GM18867 (cell line): ENCODE measurements at regions not wholly inside any gene's neighbourhood (a gene's known extent, or its start where the extent isn't known, plus 50 kb on each side); places are given as distances from the start of the nearest gene placed in this dataset.

Source experiments
- ATAC-seq: cut with Tn5 transposase; IDR thresholded peaks from one replicate; pipeline ENCODE4 v1.9.1; 2021; ENCODE audit warnings: mild to moderate bottlenecking, moderate library complexity; ENCODE audit not compliant: unreplicated experiment

DNA sequence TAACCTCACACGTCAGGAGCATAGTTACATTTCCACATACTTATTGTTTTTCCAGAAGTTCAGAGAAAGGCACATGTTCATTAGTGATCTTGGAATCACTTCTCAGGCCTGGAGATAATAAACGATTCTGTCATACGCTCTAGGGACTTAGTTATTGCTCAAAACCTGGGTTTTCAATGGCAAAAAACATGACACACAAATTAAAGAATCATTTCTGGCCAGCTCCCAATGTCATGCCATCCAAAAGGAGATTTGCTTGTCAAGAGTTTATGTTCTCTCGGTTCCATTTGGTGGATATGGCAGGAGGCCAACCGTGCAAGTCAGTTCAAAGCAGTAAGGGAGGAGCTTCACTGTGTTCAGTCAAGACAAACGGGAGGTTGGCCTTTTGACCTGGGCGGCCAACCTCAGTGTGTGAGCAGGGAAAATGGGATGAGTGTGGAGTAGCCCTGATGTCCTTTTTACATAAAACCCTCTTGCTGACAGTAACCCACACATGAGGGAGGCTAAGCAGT, 123.4 kb downstream of the NXNL2 start:
- ATAC-seq: no peak

DNA sequence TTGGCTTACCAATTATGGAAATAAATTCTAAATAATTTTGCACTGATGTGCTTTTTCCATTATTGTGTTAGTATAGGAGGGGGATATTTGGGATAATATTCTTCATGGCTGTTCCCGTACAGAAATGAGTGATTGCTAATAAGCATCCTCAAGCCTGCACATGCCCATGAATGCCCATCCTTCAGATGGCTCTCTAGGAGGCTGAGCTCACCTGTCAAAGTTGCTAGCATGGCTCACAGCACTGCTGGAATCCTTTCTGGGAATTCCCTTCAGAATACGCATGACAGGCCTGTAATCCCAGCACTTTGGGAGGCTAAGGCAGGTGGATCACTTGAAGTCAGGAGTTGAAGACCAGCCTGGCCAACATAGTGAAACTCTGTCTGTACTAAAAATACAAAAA, 124.1 kb downstream of the NXNL2 start:
- ATAC-seq: no peak

DNA sequence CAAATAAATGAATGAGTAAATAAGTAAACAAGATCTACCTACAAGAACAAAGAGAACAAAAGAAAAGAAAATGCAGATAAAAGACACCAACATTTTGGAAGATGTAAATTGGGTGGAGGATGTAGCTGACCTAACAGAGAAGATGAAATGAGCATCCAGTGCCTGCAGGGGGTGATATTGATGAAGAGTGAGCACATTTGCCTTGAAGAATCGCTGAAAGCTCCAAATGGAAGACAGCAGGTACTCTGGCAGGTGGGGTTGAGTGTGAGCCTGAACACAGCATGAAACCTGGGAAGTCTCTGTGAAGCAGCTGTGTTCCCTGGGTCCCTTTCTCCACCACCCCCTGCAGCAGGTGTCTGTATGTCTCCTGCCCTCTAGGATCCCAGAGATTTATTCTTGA, 125.6 kb downstream of the NXNL2 start:
- ATAC-seq: no peak

DNA sequence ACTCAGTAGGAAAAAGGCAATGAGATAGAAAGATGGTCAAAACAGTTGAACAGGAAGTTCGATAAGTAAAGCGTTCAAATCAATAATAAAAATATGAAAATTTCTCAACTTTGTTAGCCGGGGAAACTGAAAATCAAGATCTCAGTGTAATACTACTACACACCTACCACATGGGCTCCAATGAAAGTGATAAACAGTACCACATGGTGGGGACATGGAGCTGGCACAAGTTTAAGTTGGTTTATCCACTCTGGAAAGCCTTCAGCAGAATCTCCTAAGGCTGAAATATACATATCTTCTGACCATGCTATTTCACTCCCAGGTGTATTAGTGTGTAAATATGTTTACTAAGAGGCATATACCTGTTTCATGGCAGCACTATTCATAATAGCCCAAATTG, 126.8 kb downstream of the NXNL2 start:
- no peak for ATAC-seq

DNA sequence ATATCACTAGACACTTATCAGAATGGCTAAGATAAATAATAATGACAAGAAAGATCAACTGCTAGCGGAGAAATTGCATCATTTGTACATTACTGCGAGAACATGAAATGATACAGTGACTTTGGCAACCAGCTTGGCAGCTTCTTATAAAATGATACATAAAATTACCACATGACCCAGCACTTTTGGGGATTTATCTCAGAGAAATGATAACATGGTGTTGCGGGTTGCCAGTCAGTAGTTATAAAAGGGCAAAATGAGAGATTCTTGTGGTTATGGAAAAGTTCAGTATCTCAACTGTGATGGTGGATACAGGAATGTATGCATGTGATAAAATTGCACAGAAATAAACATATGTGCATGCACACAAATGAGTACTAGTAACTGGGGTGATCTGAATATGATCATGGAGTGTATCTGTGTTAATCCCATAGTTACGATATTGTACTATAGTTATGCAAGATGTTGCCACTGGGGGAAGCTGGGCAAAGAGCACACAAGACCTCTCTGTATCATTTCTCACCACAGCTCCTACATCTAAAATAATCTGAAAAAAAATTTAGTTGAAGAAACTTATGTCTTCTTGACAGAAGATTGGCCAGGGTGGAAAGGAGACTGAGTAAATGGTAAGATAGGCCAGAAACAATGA, 128.9 kb downstream of the NXNL2 start:
- no peak for ATAC-seq

DNA sequence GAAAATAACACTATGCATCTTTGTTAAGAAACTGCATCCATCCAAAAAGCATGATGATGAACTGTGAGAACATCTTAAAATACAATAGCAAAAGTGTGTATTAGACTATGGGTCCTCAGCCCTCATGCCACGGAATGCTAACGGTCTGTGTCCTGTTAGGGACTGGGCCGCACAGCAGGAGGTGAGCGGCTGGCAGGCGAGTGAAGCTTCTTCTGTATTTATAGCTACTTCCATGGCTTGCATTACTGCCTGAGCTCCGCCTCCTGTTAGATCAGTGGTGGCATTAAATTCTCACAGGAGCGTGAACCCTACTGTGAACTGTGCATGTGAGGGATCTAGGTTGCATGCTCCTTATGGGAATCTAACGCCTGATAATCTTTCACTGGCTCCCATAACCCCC, 129.8 kb downstream of the NXNL2 start:
- ATAC-seq: no peak

DNA sequence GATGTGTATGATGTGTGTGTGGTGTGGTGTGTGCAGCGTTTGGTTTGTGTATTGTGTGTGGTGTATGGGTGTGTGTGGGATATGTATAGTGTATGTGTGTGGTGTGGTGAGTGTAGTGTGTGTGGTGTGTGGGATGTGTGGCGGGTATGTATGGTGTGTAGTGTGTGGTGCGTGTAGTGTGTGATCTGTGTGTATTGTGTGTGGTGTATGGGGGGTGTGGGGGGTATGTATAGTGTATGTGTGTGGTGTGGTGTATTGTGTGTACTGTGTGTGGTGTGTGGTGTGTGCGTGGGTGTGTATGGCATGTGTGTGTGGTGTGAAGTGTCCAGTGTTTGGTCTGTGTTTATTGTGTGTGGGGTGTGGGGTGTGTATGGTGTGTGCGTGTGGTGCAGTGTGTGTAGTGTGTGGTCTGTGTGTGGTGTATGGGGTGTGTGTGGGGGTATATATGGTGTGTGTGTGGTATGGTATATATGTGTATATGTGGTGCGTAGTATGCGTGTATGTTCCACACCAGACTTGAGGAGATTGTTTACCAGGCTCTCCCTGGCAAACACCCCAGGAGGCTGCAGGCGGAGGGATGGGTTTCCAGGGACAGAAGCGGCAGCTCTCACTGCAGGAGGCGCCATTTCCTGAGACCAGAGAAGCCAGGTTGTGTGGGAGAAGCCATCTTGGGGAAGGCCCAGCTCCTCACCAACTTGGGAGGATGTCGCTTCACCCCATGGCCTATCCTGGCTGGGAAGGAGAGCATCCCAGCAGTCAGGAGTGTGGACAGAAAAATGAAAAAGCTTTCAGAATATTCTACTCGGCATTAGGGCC, 138.1 kb downstream of the NXNL2 start:
- ATAC-seq: no peak

DNA sequence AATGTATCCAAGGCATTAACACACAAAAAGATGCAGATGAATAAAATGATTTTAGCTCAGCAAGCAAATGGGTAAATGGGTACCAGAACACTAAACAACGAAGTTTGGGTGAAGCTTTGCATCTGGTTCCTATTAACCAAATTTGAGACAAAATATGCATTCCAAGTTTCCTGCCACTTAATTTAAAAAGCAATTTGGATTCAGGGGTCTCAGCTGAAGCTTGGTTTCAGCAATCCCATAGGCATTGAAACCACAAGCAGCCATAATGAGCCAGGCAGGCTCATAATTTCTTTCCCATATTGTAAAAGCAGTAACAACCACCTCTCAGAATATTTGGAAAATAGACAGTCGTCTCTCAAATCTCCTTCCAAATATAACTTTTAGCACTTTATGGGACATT, 138.9 kb downstream of the NXNL2 start:
- ATAC-seq: no peak

DNA sequence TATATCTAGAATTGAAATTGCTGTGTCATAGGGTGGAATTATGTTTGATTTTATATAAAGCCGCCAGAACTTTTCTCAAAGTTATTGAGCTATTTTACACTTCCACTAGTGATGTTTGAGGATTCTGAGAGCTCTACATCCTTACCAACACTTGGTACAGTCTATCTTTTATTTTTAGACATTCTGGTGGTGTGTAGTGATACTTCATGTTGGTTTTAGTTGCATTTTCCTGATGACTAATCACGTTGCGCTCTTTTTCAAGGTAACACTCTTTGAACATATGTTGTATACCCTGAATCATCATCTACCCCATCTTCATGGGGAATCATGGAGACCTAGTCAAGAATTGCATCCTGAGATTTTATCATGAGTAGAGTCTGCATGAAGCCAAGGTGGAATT, 141.7 kb downstream of the NXNL2 start:
- ATAC-seq: no peak

DNA sequence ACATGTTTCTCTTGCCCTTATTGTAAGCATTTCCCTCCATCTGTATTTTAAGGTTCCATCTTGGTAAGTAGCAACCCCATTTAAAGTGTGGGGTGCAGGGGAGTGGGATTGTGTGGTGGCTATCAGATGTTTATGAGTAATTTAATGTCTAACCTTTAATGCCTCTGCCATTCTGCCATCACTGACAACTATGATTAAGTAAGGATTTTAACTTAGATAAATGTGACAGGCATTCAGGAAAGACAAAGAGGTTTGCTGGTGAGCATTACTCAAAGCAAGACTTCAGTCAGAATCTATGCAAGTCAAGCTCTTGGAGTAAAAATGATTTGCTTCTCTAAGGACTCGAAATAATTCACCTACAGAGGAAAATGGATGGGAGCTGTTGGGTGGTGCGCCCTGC, 143.0 kb downstream of the NXNL2 start:
- ATAC-seq: no peak

DNA sequence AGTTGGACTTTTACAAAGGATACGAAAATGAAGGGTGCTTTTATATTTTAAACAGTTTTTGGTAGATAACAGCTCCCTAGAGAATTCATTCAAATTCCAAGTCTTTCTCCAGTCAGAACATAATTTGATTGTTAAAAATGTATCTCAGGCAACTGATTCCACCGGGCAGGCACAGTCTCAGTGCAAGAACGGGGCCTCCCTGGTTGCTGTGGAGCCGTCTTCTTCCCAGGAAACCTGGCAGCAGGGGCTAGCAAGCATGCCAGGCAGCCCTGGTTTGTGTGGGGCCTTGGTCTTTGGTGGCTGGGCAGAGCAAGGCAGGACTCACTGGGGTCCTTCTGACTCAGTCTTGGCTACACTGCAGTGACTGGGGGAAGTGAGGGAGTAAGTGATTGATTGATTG, 143.5 kb downstream of the NXNL2 start:
- ATAC-seq: no peak

DNA sequence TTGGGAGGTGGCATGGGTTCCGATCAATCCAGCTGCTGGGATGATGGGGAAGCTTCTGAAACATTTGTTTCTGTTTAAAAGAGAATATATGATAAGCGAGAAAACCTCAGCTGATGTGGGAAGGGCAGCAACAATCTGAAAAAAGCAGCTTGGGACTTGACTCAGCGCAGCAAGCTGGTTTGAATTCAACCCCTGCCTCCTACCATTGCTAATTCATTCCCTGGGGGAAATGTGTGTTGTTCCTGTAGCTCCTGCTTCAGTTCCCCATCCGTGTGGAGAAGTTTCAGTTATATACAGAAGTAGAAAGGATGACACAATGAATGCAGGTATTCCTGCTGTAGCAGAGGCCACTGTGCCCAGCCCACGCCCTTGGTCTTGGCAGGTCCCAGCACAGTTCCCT, 145.1 kb downstream of the NXNL2 start:
- no peak for ATAC-seq

DNA sequence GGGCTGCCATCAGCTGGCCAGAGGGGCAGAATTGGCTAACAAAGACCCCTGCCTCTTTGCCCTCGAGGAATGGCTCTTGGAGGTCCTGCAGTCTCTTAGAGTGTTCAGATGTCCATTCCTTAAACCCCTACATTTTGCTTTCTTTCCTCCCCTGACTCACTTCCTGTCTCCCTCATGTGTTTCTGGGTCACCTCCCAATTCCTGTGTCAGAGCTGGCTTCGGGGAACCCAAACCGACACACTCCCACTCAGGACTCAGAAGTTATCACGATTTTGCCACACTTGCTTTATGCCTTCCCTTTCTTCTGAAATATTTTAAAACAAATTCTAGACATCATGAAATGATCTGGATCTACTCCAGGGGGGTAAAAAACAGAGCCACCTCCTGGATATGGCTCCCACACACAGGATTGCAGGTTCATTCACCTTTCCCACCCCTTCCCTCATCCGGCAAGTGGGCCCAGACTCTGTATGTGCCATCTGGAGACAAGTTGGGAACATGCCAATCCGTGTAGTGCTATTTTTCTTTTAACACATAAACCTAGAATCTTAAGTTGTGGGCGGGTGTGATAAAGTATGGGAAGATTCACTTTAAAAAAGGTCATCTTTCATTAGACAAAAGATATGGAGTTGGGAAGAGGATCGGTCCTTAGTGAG, 145.7 kb downstream of the NXNL2 start:
- ATAC-seq: no peak

DNA sequence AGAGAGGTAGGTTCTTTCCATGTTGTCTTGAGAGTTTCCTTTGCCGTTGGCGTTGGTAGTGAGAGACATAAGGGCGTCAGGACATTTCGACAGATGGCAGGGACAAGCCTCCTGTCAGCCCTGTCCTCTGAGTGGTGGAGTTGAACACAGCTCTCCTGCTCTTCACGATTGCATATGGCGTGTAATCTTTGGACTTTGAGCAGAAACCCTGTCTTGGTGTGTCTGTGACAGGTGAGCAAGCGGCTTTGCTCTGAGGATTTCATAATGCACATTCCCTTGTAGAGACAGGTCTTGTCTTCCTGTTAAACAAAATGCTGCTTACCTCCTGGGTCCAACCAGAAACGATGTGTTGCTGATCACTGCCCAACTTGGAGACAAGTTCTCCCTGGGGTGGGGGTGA, 146.5 kb downstream of the NXNL2 start:
- no peak for ATAC-seq

DNA sequence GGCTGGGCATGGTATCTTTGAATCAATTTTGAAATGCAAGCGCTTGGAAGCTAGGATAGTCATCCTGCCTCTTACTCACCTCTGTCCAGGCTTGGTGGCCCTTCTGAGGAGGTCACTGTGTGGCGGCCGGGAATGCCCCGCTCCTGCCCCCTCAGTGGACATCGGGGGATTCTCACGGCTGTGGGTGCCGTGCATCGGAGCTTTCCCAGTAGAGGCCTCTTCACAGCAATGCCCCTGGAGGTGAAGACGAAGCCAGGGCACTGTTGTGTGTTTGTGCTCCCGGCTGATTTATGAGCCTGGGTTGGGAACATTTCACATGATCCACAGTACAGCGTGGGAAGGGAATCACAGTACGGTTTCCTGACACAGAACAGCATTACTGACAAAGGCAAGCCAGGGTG, 147.5 kb downstream of the NXNL2 start:
- no peak for ATAC-seq

DNA sequence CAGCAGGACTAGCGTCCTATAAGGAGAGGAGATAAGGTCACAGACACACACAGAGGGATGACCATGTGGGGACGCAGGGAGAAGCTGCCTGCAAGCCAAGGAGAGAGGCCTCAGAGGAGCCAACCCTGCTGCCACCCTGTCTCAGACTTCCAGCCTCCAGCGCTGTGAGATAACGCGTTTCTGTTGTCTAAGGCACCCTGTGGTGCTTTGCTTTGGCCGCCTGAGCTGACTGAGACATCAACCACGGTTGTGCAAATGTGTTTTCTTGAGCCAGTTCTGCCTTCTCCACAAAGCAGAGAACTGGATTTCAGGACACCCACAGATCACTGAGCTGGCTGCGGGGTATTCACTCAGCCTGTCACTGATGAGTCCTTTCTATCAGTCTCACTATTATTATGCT, 149.1 kb downstream of the NXNL2 start:
- no peak for ATAC-seq

DNA sequence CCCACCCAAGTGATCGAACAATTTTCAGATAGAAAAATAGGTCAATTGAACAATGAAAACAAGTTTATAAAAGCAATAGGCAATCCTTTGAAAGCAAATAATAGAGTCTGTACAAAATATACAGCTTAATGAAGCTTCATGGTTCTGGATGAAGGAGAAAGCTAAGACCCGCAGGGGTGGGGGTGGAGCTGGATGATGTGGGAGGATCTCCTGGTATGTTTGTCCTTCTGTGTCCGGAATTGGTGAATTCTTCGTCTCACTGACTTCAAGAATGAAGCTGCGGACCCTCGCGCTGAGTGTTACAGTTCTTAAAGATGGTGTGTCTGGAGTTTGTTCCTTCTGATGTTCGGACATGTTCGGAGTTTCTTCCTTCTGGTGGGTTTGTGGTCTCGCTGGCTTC, 149.9 kb downstream of the NXNL2 start:
- ATAC-seq: no peak

DNA sequence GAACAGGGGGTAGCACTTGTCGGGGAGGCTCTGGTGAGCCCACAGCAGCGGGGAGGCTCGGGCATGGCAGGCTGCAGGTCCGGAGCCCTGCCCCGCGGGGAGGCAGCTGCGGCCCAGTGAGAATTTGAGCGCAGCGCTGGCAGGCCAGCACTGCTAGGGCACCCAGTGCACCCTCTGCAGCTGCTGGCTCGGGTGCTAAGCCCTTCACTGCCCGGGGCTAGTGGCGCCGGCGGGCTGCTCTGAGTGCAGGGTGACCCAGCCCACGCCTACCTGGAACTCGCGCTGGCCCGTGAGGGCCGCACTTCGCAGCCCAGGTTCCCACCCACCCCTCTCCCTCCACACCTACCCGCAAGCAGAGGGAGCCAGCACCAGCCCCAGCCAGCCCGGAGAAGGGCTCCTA, 151.0 kb downstream of the NXNL2 start:
- ATAC-seq: no peak

DNA sequence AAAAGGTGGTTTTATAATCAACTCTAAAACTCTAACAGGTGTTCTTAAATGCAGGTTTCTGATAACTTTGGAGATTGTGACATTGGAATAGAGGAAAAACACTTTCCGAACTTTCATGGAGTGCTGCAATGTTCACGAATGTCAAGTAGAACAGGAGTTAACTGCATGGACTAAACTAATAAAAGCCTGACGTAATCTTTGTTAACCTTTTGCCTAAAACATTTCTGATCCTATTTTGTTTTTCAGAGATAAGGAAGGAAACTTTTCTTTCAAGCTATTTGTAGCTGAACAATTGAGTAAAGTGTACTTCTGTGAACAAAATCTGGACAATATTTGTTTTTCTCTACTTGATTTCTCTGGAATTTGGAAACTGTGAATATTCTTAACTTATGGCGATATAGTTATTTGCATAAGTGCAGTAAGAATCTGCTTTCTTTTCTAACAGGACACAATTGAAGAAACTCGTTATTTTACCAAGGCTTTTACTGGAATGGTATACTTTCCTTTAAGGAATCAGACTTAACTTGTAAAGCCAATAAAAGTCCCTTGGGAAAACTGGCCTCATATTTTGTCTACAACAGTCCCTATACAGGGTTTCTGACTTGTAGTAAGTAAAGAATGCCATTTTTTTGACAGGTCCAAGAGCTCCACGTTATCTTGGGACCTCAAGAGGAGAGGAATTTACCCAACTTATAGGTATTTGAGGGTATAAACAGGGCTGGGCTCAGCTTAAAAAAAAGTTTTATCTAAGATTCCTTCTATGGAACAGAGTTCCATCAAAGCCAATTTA, 154.7 kb downstream of the NXNL2 start:
- ATAC-seq: no peak

DNA sequence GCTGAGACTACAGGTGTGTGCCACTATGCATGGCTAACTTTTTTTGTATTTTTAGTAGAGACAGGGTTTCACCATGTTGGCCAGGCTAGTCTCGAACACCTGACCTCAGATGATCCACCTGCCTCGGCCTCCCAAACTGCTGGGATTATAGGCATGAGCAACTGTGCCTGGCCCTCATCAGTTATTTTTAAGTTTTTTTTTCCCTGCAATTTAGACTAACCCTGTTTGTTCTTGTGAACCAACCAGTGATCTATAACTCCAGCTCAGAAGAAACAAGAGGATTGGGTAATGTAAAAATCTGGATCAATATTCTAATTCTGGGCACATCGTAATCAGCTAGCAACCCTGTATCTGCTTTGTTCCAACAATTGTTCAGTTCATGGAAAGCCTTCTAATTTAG, 155.7 kb downstream of the NXNL2 start:
- no peak for ATAC-seq

DNA sequence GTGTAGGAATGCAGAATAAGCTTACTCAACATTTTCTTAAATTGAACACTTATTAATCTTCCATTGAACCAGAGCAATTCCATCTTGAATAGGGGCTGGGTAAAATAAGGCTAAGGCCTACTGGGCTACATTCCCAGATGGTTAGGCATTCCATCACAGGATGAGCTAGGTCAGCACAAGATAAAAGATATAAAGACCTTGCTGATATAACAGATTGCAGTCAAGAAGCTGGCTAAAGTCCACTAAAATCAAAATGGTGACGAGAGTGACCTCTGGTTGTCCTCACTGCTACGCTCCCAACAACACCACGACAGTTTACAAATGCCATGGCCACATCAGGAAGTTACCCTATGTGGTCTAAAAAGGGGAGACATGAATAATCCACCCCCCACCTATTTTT, 156.1 kb downstream of the NXNL2 start:
- no peak for ATAC-seq
